ENCODE measurements at regions not wholly inside any gene's neighbourhood (a gene's known extent, or its start where the extent isn't known, plus 50 kb on each side); places are given as distances from the start of the nearest gene placed in this dataset.

DNA sequence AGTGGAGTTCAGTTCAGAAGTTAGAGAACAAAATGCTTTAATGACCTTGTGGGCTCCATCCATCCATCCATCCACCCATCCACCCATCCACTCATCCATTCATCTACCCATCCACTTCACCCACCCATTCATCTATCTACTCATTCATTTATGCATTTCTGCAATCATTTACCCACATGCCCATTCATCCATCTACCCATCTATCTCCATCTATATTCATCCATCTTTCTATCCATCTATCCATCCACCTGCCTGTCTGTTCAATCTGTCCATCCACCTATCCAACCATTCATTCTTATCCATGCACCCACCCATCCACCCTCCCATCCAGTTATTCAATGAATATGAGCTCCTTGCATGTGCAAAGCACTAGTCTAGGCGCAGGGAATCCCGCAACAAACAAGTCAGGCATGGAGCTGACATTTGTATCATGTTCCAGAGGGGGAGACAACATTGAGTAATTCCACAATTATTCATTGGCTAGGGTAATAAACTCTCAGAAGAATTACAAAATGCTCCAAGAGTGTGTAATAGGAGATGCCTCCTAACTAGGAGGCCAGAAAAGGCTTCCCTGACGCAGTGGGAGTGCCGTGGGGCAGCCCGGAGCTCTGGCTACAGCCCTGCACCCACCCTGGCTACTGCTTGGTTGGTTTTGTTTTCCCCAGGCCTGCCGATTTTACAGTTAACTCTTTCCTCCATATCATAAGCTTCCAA, 211.2 kb downstream of the NXNL2 start:
- no peak for DNase-seq
- no peak overlapping the region for H3K4me3 ChIP-seq (replicated peaks in 1 of 3; ENCODE audit: low read depth in 2 of 3, low read length in 3 of 3)
- no peak overlapping the region for H3K27ac Mint-ChIP-seq
- H3K9me3 ChIP-seq (replicated peaks in 1 of 2; ENCODE audit: control insufficient read depth in 1 of 2, insufficient read depth in 1 of 2, low read length in 2 of 2) = peaks cover 0 to 1% of the 10 kb centered on the region in 2 donors
- H3K4me2 ChIP-seq (replicated peaks; ENCODE audit: extremely low read depth, low read length, poor library complexity, severe bottlenecking) = no peak overlapping the region
- no peak overlapping the region for H2AFZ ChIP-seq (ENCODE audit: insufficient read depth, low read depth, low read length, poor library complexity, severe bottlenecking)
- H3K4me1 Mint-ChIP-seq = no peaks in the 10 kb centered on the region
- no peak overlapping the region for H3K4me3 Mint-ChIP-seq
- H3K36me3 Mint-ChIP-seq = no peaks in the 10 kb centered on the region
- H3K79me2 ChIP-seq (ENCODE audit: insufficient read depth, low read length) = no peaks in the 10 kb centered on the region
- H3K36me3 ChIP-seq (replicated peaks in 1 of 2; ENCODE audit: control insufficient read depth in 1 of 2, insufficient read depth in 2 of 2, low read length in 2 of 2) = no peaks in the 10 kb centered on the region
- no peaks in the 10 kb centered on the region for H3K4me1 ChIP-seq (ENCODE audit: control insufficient read depth in 1 of 2, insufficient read depth in 2 of 2, low read length in 2 of 2)
- TF ChIP-seq, protein P1, sequence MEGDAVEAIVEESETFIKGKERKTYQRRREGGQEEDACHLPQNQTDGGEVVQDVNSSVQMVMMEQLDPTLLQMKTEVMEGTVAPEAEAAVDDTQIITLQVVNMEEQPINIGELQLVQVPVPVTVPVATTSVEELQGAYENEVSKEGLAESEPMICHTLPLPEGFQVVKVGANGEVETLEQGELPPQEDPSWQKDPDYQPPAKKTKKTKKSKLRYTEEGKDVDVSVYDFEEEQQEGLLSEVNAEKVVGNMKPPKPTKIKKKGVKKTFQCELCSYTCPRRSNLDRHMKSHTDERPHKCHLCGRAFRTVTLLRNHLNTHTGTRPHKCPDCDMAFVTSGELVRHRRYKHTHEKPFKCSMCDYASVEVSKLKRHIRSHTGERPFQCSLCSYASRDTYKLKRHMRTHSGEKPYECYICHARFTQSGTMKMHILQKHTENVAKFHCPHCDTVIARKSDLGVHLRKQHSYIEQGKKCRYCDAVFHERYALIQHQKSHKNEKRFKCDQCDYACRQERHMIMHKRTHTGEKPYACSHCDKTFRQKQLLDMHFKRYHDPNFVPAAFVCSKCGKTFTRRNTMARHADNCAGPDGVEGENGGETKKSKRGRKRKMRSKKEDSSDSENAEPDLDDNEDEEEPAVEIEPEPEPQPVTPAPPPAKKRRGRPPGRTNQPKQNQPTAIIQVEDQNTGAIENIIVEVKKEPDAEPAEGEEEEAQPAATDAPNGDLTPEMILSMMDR (IDR thresholded peaks at IDR 0.05) = no peak
- no peaks in the 10 kb centered on the region for H3K27me3 ChIP-seq (ENCODE audit: control insufficient read depth in 2 of 2, insufficient read depth in 2 of 2, low read length in 2 of 2)
- peaks cover 0 to 5% (median 1%) of the 10 kb centered on the region in 7 donors for H3K9me3 Mint-ChIP-seq
- H3K27ac ChIP-seq (ENCODE audit: low read depth in 1 of 2, low read length in 2 of 2) = no peak overlapping the region
- peaks cover 5 to 13% (median 8%) of the 10 kb centered on the region in 3 donors for H3K27me3 Mint-ChIP-seq (ENCODE audit: low read depth in 3 of 3)
- intact Hi-C loops (cut with micrococcal nuclease) = no loop called here
- H4K20me1 ChIP-seq (ENCODE audit: insufficient read depth, low read length) = no peaks in the 10 kb centered on the region
- WGBS (ENCODE audit: insufficient coverage) = 86% methylated on average over 3 of the region's 6 CpGs
- H3K9ac ChIP-seq (ENCODE audit: insufficient read depth, low read length, poor library complexity, severe bottlenecking) = no peak overlapping the region

DNA sequence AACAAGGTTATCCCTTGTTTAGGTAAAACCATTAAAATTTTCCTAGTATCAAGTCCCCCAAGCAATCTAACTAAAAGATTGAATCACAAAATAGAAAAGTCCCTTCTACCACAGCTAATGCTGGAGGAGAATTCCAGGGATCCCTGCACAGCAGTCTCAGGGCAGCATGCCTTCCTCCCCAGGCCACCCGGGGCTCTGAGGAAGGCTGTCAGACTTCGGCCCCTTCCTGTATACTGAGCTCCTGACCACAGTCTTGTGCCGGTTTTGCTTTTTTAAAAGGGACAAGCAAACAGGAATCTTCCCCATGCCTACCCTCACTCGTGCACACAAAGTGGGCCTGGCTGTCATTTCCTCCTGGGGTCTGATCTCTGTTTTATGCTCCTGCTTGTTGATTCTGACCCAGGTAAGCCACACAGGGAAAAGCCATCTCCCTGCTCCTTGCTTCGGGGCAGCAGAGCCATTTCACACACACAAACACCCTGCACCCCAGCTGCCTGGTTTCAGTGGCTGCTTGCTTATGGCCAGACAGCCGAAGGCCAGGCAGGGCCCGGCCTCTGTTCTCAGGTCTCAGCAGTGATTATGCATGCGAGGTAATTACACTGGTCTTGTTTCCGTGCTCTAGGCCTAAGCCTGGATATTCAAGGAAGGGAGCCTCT, 211.9 kb downstream of the NXNL2 start:
- Mint-ChIP-seq H3K27me3 (ENCODE audit: low read depth in 3 of 3) (peaks cover 5 to 13% (median 7%) of the 10 kb centered on the region in 3 donors), H3K9me3 (peaks cover 0 to 7% (median 3%) of the 10 kb centered on the region in 7 donors), H3K27ac (peak overlapping the region in 1 of 7 donors; percentile 14), H3K4me1 (no peaks in the 10 kb centered on the region), H3K4me3 (no peak overlapping the region), H3K36me3 (no peaks in the 10 kb centered on the region)
- TF ChIP-seq, protein P1 (IDR thresholded peaks at IDR 0.05) = no peak
- Histone ChIP-seq H3K27ac (ENCODE audit: low read depth in 1 of 2, low read length in 2 of 2) (no peak overlapping the region), H3K27me3 (ENCODE audit: control insufficient read depth in 2 of 2, insufficient read depth in 2 of 2, low read length in 2 of 2) (no peaks in the 10 kb centered on the region), H2AFZ (ENCODE audit: insufficient read depth, low read depth, low read length, poor library complexity, severe bottlenecking) (no peak overlapping the region), H3K36me3 (replicated peaks in 1 of 2; ENCODE audit: control insufficient read depth in 1 of 2, insufficient read depth in 2 of 2, low read length in 2 of 2) (no peaks in the 10 kb centered on the region), H3K4me2 (replicated peaks; ENCODE audit: extremely low read depth, low read length, poor library complexity, severe bottlenecking) (no peak overlapping the region), H3K9me3 (replicated peaks in 1 of 2; ENCODE audit: control insufficient read depth in 1 of 2, insufficient read depth in 1 of 2, low read length in 2 of 2) (peaks cover 0 to 6% of the 10 kb centered on the region in 2 donors), H3K4me3 (replicated peaks in 1 of 3; ENCODE audit: low read depth in 2 of 3, low read length in 3 of 3) (no peak overlapping the region), H3K4me1 (ENCODE audit: control insufficient read depth in 1 of 2, insufficient read depth in 2 of 2, low read length in 2 of 2) (no peaks in the 10 kb centered on the region), H3K9ac (ENCODE audit: insufficient read depth, low read length, poor library complexity, severe bottlenecking) (no peak overlapping the region), H3K79me2 (ENCODE audit: insufficient read depth, low read length) (no peaks in the 10 kb centered on the region), H4K20me1 (ENCODE audit: insufficient read depth, low read length) (no peaks in the 10 kb centered on the region)
- no peak for DNase-seq
- intact Hi-C loops (cut with micrococcal nuclease) = no loop called here
- 57% methylated on average over 8 of the region's 9 CpGs for WGBS (ENCODE audit: insufficient coverage)

All from CD14-positive monocyte (primary cell).